SKM-1 (cell line): ENCODE measurements at regions not wholly inside any gene's neighbourhood (a gene's known extent, or its start where the extent isn't known, plus 50 kb on each side); places are given as distances from the start of the nearest gene placed in this dataset.

ENCODE experiments used
- DNase-seq: peaks from one replicate; lab custom pipeline; 2025; ENCODE audit not compliant: unreplicated experiment; lab: John Stamatoyannopoulos, UW

GRCh38 chr1:87265786-87266185 lies 62.9 kb upstream of the LMO4 start:
- no peak for DNase-seq

- DNase-seq: no peak
Measured at GRCh38 chr1:87268111-87268510, 60.6 kb upstream of the LMO4 start.

GRCh38 chr1:87269921-87270320 lies 58.8 kb upstream of the LMO4 start:
- DNase-seq: no peak

GRCh38 chr1:87273291-87273690 lies 55.4 kb upstream of the LMO4 start:
- no peak for DNase-seq

GRCh38 chr1:87274851-87275250 lies 53.8 kb upstream of the LMO4 start:
- DNase-seq: no peak

- DNase-seq: no peak
Measured at GRCh38 chr1:87278825-87279535, 49.7 kb upstream of the LMO4 start.
